OCI-LY7 (cell line): ENCODE measurements at regions not wholly inside any gene's neighbourhood (a gene's known extent, or its start where the extent isn't known, plus 50 kb on each side); places are given as distances from the start of the nearest gene placed in this dataset.

Experiments used
- BruUV-seq: library from RNA; stranded (reverse); fragments of 400-500 nt; replicated peaks from 2 replicates; lab custom pipeline; 2021; lab: Mats Ljungman, UMichigan
- CTCF ChIA-PET: fragments of 300-600 bp; sonication (Branson Sonifier 250); formaldehyde crosslinking; loops from one replicate; lab custom pipeline; 2022; ENCODE audit warnings: antibody characterized with exemption; ENCODE audit not compliant: unreplicated experiment; lab: Charles Lee
- POLR2A ChIA-PET: fragments of 300-600 bp; sonication (Branson Sonifier 250); formaldehyde crosslinking; loops from one replicate; lab custom pipeline; 2022; ENCODE audit warnings: antibody characterized with exemption; lab: Charles Lee
- DNase-seq: peaks from one replicate; pipeline ENCODE4 v3.0.0-alpha.2; 2015; ENCODE audit warnings: low spot score
- H2AFZ ChIP-seq: fragments of 200-600 bp; sonication (generic), shearing (Covaris generic); 2 replicates; pipeline ENCODE4 v1.6.1; 2014; ENCODE audit warnings: mild to moderate bottlenecking, antibody characterized with exemption, low read length, moderate library complexity
- H3K27ac ChIP-seq: fragments of 200-600 bp; sonication (generic); 2 replicates; pipeline ENCODE4 v1.5.1; 2014; ENCODE audit warnings: mixed run types, low read depth, mild to moderate bottlenecking, moderate library complexity, low read length, inconsistent platforms; ENCODE audit not compliant: poor library complexity, severe bottlenecking
- H3K36me3 ChIP-seq: fragments of 200-600 bp; sonication (generic); 2 replicates; pipeline ENCODE4 v1.6.1; 2014; ENCODE audit warnings: mild to moderate bottlenecking, antibody characterized with exemption, low read length, moderate library complexity, mixed read lengths; ENCODE audit not compliant: insufficient read depth
- H3K4me1 ChIP-seq: fragments of 200-600 bp; sonication (generic); 2 replicates; pipeline ENCODE4 v1.5.1; 2014; ENCODE audit warnings: mild to moderate bottlenecking, low read length; ENCODE audit not compliant: insufficient read depth, poor library complexity, severe bottlenecking
- H3K4me2 ChIP-seq: fragments of 200-600 bp; sonication (generic); 2 replicates; pipeline ENCODE4 v1.6.1; 2014; ENCODE audit warnings: mild to moderate bottlenecking, low read length
- H3K4me3 ChIP-seq: fragments of 200-600 bp; sonication (generic); 2 replicates; pipeline ENCODE4 v1.5.1; 2014; ENCODE audit warnings: mild to moderate bottlenecking, low read depth, low read length; ENCODE audit not compliant: poor library complexity, severe bottlenecking
- H3K79me2 ChIP-seq: fragments of 200-600 bp; sonication (generic); 2 replicates; pipeline ENCODE4 v1.6.1; 2016; ENCODE audit warnings: low read depth, mild to moderate bottlenecking, low read length, moderate library complexity, mixed read lengths; ENCODE audit not compliant: insufficient read depth
- H3K9me2 ChIP-seq: fragments of 200-600 bp; sonication (generic); 2 replicates; pipeline ENCODE4 v1.6.1; 2016; ENCODE audit warnings: mild to moderate bottlenecking, low read length, mixed read lengths; ENCODE audit not compliant: insufficient read depth
- H3K9me3 ChIP-seq: fragments of 200-600 bp; sonication (generic); 2 replicates; pipeline ENCODE4 v1.6.1; 2014; ENCODE audit warnings: mild to moderate bottlenecking, mixed run types, low read length, mixed read lengths
- H4K20me1 ChIP-seq: fragments of 200-600 bp; sonication (generic); 2 replicates; pipeline ENCODE4 v1.6.1; 2014; ENCODE audit warnings: mild to moderate bottlenecking, antibody characterized with exemption, low read length, moderate library complexity, mixed read lengths; ENCODE audit not compliant: insufficient read depth
- CTCF ChIP-seq: fragments of 200-600 bp; sonication (generic); conservative IDR thresholded peaks from 2 replicates; pipeline ENCODE4 v1.5.1; 2014; ENCODE audit warnings: mild to moderate bottlenecking, antibody characterized with exemption, low read length, moderate library complexity, mixed read lengths
- EZH2phosphoT487 ChIP-seq: fragments of 200-600 bp; sonication (generic); IDR thresholded peaks from 2 replicates; pipeline ENCODE4 v1.6.1; 2018; ENCODE audit warnings: low read depth, borderline replicate concordance, mild to moderate bottlenecking, mixed run types, antibody characterized with exemption, low read length, moderate library complexity, mixed read lengths
- intact Hi-C: fragments of 100-400 bp; cut with micrococcal nuclease; formaldehyde crosslinking; loops from one replicate; pipeline ENCODE4 v1.10.0; 2022; ENCODE audit not compliant: unreplicated experiment

- Histone ChIP-seq H3K27ac (no peak overlapping the region), H4K20me1 (no peaks in the 10 kb centered on the region), H3K9me3 (no peaks in the 10 kb centered on the region), H3K79me2 (no peaks in the 10 kb centered on the region), H3K9me2 (no peaks in the 10 kb centered on the region), H3K4me2 (no peak overlapping the region), H3K4me1 (no peaks in the 10 kb centered on the region), H2AFZ (no peak overlapping the region), H3K36me3 (no peaks in the 10 kb centered on the region), H3K4me3 (no peak overlapping the region)
- ChIA-PET POLR2A (interaction anchor here (0.6 kb wide), 2 partner anchors 271 to 705 kb away, joined by 3 to 4 read pairs; no protein-coding TSS in a partner anchor), CTCF (no interaction called here)
- DNase-seq: no peak
- BruUV-seq: no TSS peak
- TF ChIP-seq EZH2phosphoT487: no peak
- TF ChIP-seq CTCF: no peak
- intact Hi-C loops: no loop called here
These were observed 320.0 kb downstream of the FSIP2 start for GRCh38 chr2:186058614-186059013.

GRCh38 chr2:186059096-186059495 is 320.5 kb downstream of the FSIP2 start:
- BruUV-seq: no TSS peak
- TF ChIP-seq EZH2phosphoT487 (no peak), CTCF (no peak)
- Histone ChIP-seq H3K4me2 (no peak overlapping the region), H3K9me3 (no peaks in the 10 kb centered on the region), H2AFZ (no peak overlapping the region), H3K4me1 (no peaks in the 10 kb centered on the region), H3K27ac (no peak overlapping the region), H3K36me3 (no peaks in the 10 kb centered on the region), H3K79me2 (no peaks in the 10 kb centered on the region), H3K9me2 (no peaks in the 10 kb centered on the region), H4K20me1 (no peaks in the 10 kb centered on the region), H3K4me3 (no peak overlapping the region)
- POLR2A ChIA-PET: no interaction called here
- DNase-seq: no peak
- intact Hi-C loops: no loop called here
- CTCF ChIA-PET: no interaction called here

GRCh38 chr2:186060744-186061440 is 322.3 kb downstream of the FSIP2 start:
- Histone ChIP-seq H4K20me1 (no peaks in the 10 kb centered on the region), H3K9me3 (no peaks in the 10 kb centered on the region), H3K4me2 (no peak overlapping the region), H3K36me3 (no peaks in the 10 kb centered on the region), H3K9me2 (no peaks in the 10 kb centered on the region), H3K27ac (no peak overlapping the region), H3K4me1 (no peaks in the 10 kb centered on the region), H3K79me2 (no peaks in the 10 kb centered on the region), H2AFZ (no peak overlapping the region), H3K4me3 (no peak overlapping the region)
- BruUV-seq: no TSS peak
- TF ChIP-seq CTCF: no peak
- no peak for TF ChIP-seq EZH2phosphoT487
- ChIA-PET CTCF (no interaction called here), POLR2A (interaction anchor here (0.5 to 1.0 kb wide), 3 partner anchors 11 to 293 kb away, joined by 3 to 5 read pairs (median 3); no protein-coding TSS in a partner anchor)
- intact Hi-C loops: no loop called here
- DNase-seq: no peak
